ENCODE measurements at regions not wholly inside any gene's neighbourhood (a gene's known extent, or its start where the extent isn't known, plus 50 kb on each side); places are given as distances from the start of the nearest gene placed in this dataset.

- ATAC-seq = no peak
- H3K27ac ChIP-seq = no peak overlapping the region
Observed at GRCh38 chr2:6492573-6492972, 373.1 kb downstream of the CMPK2 start.

GRCh38 chr2:6493266-6493665, 372.4 kb downstream of the CMPK2 start:
- no peak overlapping the region for H3K4me3 ChIP-seq
- TF ChIP-seq CTCF (IDR thresholded peaks at IDR 0.05) (no peak), POLR2A (IDR thresholded peaks at IDR 0.05) (no peak)
- 57% methylated on average over 4 of the region's 4 CpGs for WGBS (ENCODE audit: insufficient coverage, low coverage, low lambda C conversion rate, missing lambda C conversion rate)
- H3K9me3 ChIP-seq = no peaks in the 10 kb centered on the region
- no peaks in the 10 kb centered on the region for H3K4me1 ChIP-seq
- ATAC-seq (no peak), DNase-seq (no peak)
- H3K27ac ChIP-seq = no peak overlapping the region
- H3K36me3 ChIP-seq = no peaks in the 10 kb centered on the region
- no peaks in the 10 kb centered on the region for H3K27me3 ChIP-seq
- intact Hi-C loops (cut with DNase I) = no loop called here

More at GRCh38 chr2:6492573-6492972, 373.1 kb downstream of the CMPK2 start:
- Histone ChIP-seq H3K9me3 (no peaks in the 10 kb centered on the region), H3K27me3 (no peaks in the 10 kb centered on the region), H3K36me3 (no peaks in the 10 kb centered on the region), H3K4me1 (no peaks in the 10 kb centered on the region), H3K4me3 (no peak overlapping the region)
- no peak for DNase-seq
- no peak for TF ChIP-seq CTCF (IDR thresholded peaks at IDR 0.05)
- no peak for TF ChIP-seq POLR2A (IDR thresholded peaks at IDR 0.05)
- intact Hi-C loops (cut with DNase I) = no loop called here
- WGBS (ENCODE audit: insufficient coverage, low coverage, low lambda C conversion rate, missing lambda C conversion rate) = 64% methylated on average over 1 of the region's 1 CpG

GRCh38 chr2:6493669-6494068, 372.0 kb downstream of the CMPK2 start:
- no peak for DNase-seq
- no peaks in the 10 kb centered on the region for H3K36me3 ChIP-seq
- H3K27ac ChIP-seq = no peak overlapping the region
- no peak for ATAC-seq
- intact Hi-C loops (cut with DNase I) = no loop called here
- no peaks in the 10 kb centered on the region for H3K27me3 ChIP-seq
- no peaks in the 10 kb centered on the region for H3K4me1 ChIP-seq
- H3K4me3 ChIP-seq = no peak overlapping the region
- TF ChIP-seq POLR2A (IDR thresholded peaks at IDR 0.05) = no peak
- WGBS (ENCODE audit: insufficient coverage, low coverage, low lambda C conversion rate, missing lambda C conversion rate) = no CpG with 5 or more reads among the region's 1 CpG
- no peaks in the 10 kb centered on the region for H3K9me3 ChIP-seq

- ATAC-seq = no peak
- Histone ChIP-seq H3K9me3 (no peaks in the 10 kb centered on the region), H3K36me3 (no peaks in the 10 kb centered on the region), H3K27ac (no peak overlapping the region), H3K4me1 (no peaks in the 10 kb centered on the region), H3K4me3 (no peak overlapping the region), H3K27me3 (no peaks in the 10 kb centered on the region)
- DNase-seq = no peak
- intact Hi-C loops (cut with DNase I) = no loop called here
- 71% methylated on average over 15 of the region's 19 CpGs for WGBS (ENCODE audit: insufficient coverage, low coverage, low lambda C conversion rate, missing lambda C conversion rate)
- TF ChIP-seq POLR2A (IDR thresholded peaks at IDR 0.05) (no peak), CTCF (IDR thresholded peaks at IDR 0.05) (no peak)
Observed at GRCh38 chr2:6495466-6495865, 370.2 kb downstream of the CMPK2 start.

- no peaks in the 10 kb centered on the region for H3K27me3 ChIP-seq
- H3K27ac ChIP-seq = no peak overlapping the region
- intact Hi-C loops (cut with DNase I) = no loop called here
- H3K4me1 ChIP-seq = no peaks in the 10 kb centered on the region
- H3K9me3 ChIP-seq = no peaks in the 10 kb centered on the region
- TF ChIP-seq CTCF (IDR thresholded peaks at IDR 0.05) (no peak), POLR2A (IDR thresholded peaks at IDR 0.05) (no peak)
- H3K36me3 ChIP-seq = no peaks in the 10 kb centered on the region
- peak in 1 of 4 donors; percentile 32 for ATAC-seq
- no peak for DNase-seq
- H3K4me3 ChIP-seq = no peak overlapping the region
- WGBS (ENCODE audit: insufficient coverage, low coverage, low lambda C conversion rate, missing lambda C conversion rate) = 70% methylated on average over 2 of the region's 14 CpGs
Observed at GRCh38 chr2:6496376-6496775, 369.3 kb downstream of the CMPK2 start.

Data from right lobe of liver (tissue), 6 donors.